Upper lobe of left lung (tissue), 4 donors: ENCODE measurements at regions not wholly inside any gene's neighbourhood (a gene's known extent, or its start where the extent isn't known, plus 50 kb on each side); places are given as distances from the start of the nearest gene placed in this dataset.

ENCODE experiments used
- CTCF ChIP-seq, 6 experiments: fragments of 450-650 bp in 4 of 6; fragments of 200-600 bp in 2 of 6; sonication (generic) in 2 of 6; IDR thresholded peaks; one replicate each; pipeline ENCODE4 v1.5.1; 2016 to 2019; ENCODE audit warnings: antibody characterized with exemption in 6 of 6
- POLR2A ChIP-seq, 4 donors: fragments of 450-650 bp; IDR thresholded peaks; one replicate each; pipeline ENCODE4 v1.5.1; 2016 to 2017; ENCODE audit warnings: antibody characterized with exemption in 4 of 4, mild to moderate bottlenecking in 2 of 4

- TF ChIP-seq CTCF (IDR thresholded peaks at IDR 0.05) (no peak), POLR2A (IDR thresholded peaks at IDR 0.05) (no peak)
Measured at GRCh38 chr9:119905724-119906123, 536.5 kb upstream of the BRINP1 start.
